HepG2 (cell line): ENCODE measurements at regions not wholly inside any gene's neighbourhood (a gene's known extent, or its start where the extent isn't known, plus 50 kb on each side); places are given as distances from the start of the nearest gene placed in this dataset.
A peak's percentile ranks its signal among the peaks of the same experiment; 100 is the strongest.

Experiments
- ARID2 ChIP-seq: sonication (generic); formaldehyde crosslinking; IDR thresholded peaks from 2 replicates; pipeline ENCODE4 v1.8.1; 2022; ENCODE audit warnings: mild to moderate bottlenecking, missing genetic modification reagents, borderline replicate concordance
- BRCA1 ChIP-seq: sonication (generic); formaldehyde crosslinking; IDR thresholded peaks from 2 replicates; pipeline ENCODE4 v1.4.0; 2020; ENCODE audit warnings: missing genetic modification reagents
- CEBPB ChIP-seq: IDR thresholded peaks from 2 replicates; pipeline ENCODE4 v1.6.1; 2011; ENCODE audit warnings: low read depth, low read length, improper control_type of control experiment, borderline replicate concordance
- CENPT ChIP-seq: sonication (generic); formaldehyde crosslinking; IDR thresholded peaks from 2 replicates; pipeline ENCODE4 v1.8.0; 2022; ENCODE audit warnings: low read depth, mild to moderate bottlenecking, moderate library complexity, missing genetic modification reagents
- CREB1 ChIP-seq, 2 experiments: fragments of 450-650 bp in 1 of 2; IDR thresholded peaks; 2 replicates each; pipeline ENCODE4 v1.6.1; 2016 to 2017; ENCODE audit warnings: control low read depth in 1 of 2, mild to moderate bottlenecking in 1 of 2, missing compliant biosample characterization in 1 of 2, missing genetic modification characterization in 1 of 2
- ELF4 ChIP-seq: sonication (generic); formaldehyde crosslinking; IDR thresholded peaks from 2 replicates; pipeline ENCODE4 v1.5.0; 2020; ENCODE audit warnings: missing genetic modification reagents, mild to moderate bottlenecking, moderate library complexity, borderline replicate concordance
- FOSL2 ChIP-seq: sonication (generic); formaldehyde crosslinking; IDR thresholded peaks from 2 replicates; pipeline ENCODE4 v1.4.0; 2020; ENCODE audit warnings: missing genetic modification reagents
- GTF2F1 ChIP-seq: fragments of 150-350 bp; IDR thresholded peaks from 2 replicates; pipeline ENCODE4 v1.6.1; 2014; ENCODE audit warnings: low read length
- JUN ChIP-seq: sonication (generic); formaldehyde crosslinking; IDR thresholded peaks from 2 replicates; pipeline ENCODE4 v1.4.0; 2020; ENCODE audit warnings: mild to moderate bottlenecking, missing genetic modification reagents
- KDM6A ChIP-seq: IDR thresholded peaks from 2 replicates; pipeline ENCODE4 v1.6.1; 2016; ENCODE audit warnings: low read depth
- MIER3 ChIP-seq: IDR thresholded peaks from 2 replicates; pipeline ENCODE4 v1.6.1; 2016; ENCODE audit warnings: missing compliant biosample characterization, borderline replicate concordance
- MTF2 ChIP-seq: sonication (generic); formaldehyde crosslinking; IDR thresholded peaks from 2 replicates; pipeline ENCODE4 v1.5.0; 2020; ENCODE audit warnings: missing genetic modification reagents, borderline replicate concordance
- MYNN ChIP-seq: sonication (generic); formaldehyde crosslinking; IDR thresholded peaks from 2 replicates; pipeline ENCODE4 v1.4.0; 2020; ENCODE audit warnings: mild to moderate bottlenecking, low read depth, missing genetic modification reagents
- MZF1 ChIP-seq: sonication (generic); formaldehyde crosslinking; IDR thresholded peaks from 2 replicates; pipeline ENCODE4 v1.8.1; 2023; ENCODE audit warnings: mild to moderate bottlenecking, missing genetic modification reagents, borderline replicate concordance
- NFYB ChIP-seq: sonication (generic); formaldehyde crosslinking; IDR thresholded peaks from 2 replicates; pipeline ENCODE4 v1.4.0; 2020; ENCODE audit warnings: missing genetic modification reagents
- NPAS2 ChIP-seq: sonication (generic); formaldehyde crosslinking; IDR thresholded peaks from 2 replicates; pipeline ENCODE4 v1.8.0; 2022; ENCODE audit warnings: mild to moderate bottlenecking, missing genetic modification reagents, borderline replicate concordance
- PCBP2 ChIP-seq: fragments of 200-400 bp; formaldehyde crosslinking; optimal IDR thresholded peaks from 2 replicates; pipeline ENCODE3; 2018; ENCODE audit warnings: low read length, low read depth; ENCODE audit not compliant: poor library complexity, severe bottlenecking
- POLR2AphosphoS2 ChIP-seq: IDR thresholded peaks from 2 replicates; pipeline ENCODE4 v1.6.1; 2011; ENCODE audit warnings: low read depth, low read length, improper control_type of control experiment
- SMAD9 ChIP-seq: sonication (generic); formaldehyde crosslinking; IDR thresholded peaks from 2 replicates; pipeline ENCODE4 v1.5.1; 2020; ENCODE audit warnings: mild to moderate bottlenecking, missing genetic modification reagents
- SMC3 ChIP-seq: IDR thresholded peaks from 2 replicates; pipeline ENCODE4 v1.6.1; 2011; ENCODE audit warnings: low read length, improper control_type of control experiment
- SRY ChIP-seq: sonication (generic); formaldehyde crosslinking; IDR thresholded peaks from 2 replicates; pipeline ENCODE4 v1.8.0; 2022; ENCODE audit warnings: mild to moderate bottlenecking, missing genetic modification reagents
- STAT5B ChIP-seq: sonication (generic); formaldehyde crosslinking; IDR thresholded peaks from 2 replicates; pipeline ENCODE4 v1.4.0; 2020; ENCODE audit warnings: missing genetic modification reagents
- TBP ChIP-seq: sonication (generic); formaldehyde crosslinking; IDR thresholded peaks from 2 replicates; pipeline ENCODE4 v1.5.0; 2020; ENCODE audit warnings: missing genetic modification reagents
- TBX2 ChIP-seq: sonication (generic); formaldehyde crosslinking; IDR thresholded peaks from 2 replicates; pipeline ENCODE4 v1.5.0; 2020; ENCODE audit warnings: missing genetic modification reagents, mild to moderate bottlenecking, borderline replicate concordance
- TCF7L2 ChIP-seq: IDR thresholded peaks from 2 replicates; pipeline ENCODE4 v1.6.1; 2011; ENCODE audit warnings: mild to moderate bottlenecking, low read depth, low read length, moderate library complexity
- ZBTB14 ChIP-seq: sonication (generic); formaldehyde crosslinking; IDR thresholded peaks from 2 replicates; pipeline ENCODE4 v1.4.0; 2020; ENCODE audit warnings: missing genetic modification reagents
- ZBTB3 ChIP-seq: sonication (generic); formaldehyde crosslinking; IDR thresholded peaks from 2 replicates; pipeline ENCODE4 v1.4.0; 2020; ENCODE audit warnings: low read depth, mild to moderate bottlenecking, moderate library complexity, missing genetic modification reagents, borderline replicate concordance
- ZNF207 ChIP-seq: fragments of 450-650 bp; IDR thresholded peaks from 2 replicates; pipeline ENCODE4 v1.6.1; 2016; ENCODE audit warnings: antibody characterized with exemption, borderline replicate concordance
- ZNF484 ChIP-seq: sonication (generic); formaldehyde crosslinking; IDR thresholded peaks from 2 replicates; pipeline ENCODE4 v1.5.1; 2020; ENCODE audit warnings: mild to moderate bottlenecking, low read depth, missing genetic modification reagents, borderline replicate concordance
- ZNF552 ChIP-seq: sonication (generic); formaldehyde crosslinking; IDR thresholded peaks from 2 replicates; pipeline ENCODE4 v1.9.0; 2022; ENCODE audit warnings: missing genetic modification reagents, mild to moderate bottlenecking, borderline replicate concordance
- ZNF563 ChIP-seq: sonication (generic); formaldehyde crosslinking; IDR thresholded peaks from 2 replicates; pipeline ENCODE4 v1.8.0; 2022; ENCODE audit warnings: mild to moderate bottlenecking, moderate library complexity, missing genetic modification reagents
- ZNF577 ChIP-seq: sonication (generic); formaldehyde crosslinking; IDR thresholded peaks from 2 replicates; pipeline ENCODE4 v1.4.0; 2020; ENCODE audit warnings: mild to moderate bottlenecking, low read depth, missing genetic modification reagents, borderline replicate concordance
- ZNF589 ChIP-seq: sonication (generic); formaldehyde crosslinking; conservative IDR thresholded peaks from 2 replicates; pipeline ENCODE4 v1.8.0; 2022; ENCODE audit warnings: mild to moderate bottlenecking, moderate library complexity, missing genetic modification reagents
- ZNF670 ChIP-seq: sonication (generic); formaldehyde crosslinking; IDR thresholded peaks from 2 replicates; pipeline ENCODE4 v1.8.0; 2022; ENCODE audit warnings: mild to moderate bottlenecking, missing genetic modification reagents, borderline replicate concordance
- ZNF672 ChIP-seq: sonication (generic); formaldehyde crosslinking; IDR thresholded peaks from 2 replicates; pipeline ENCODE4 v1.8.1; 2022; ENCODE audit warnings: missing genetic modification reagents
- ZNF883 ChIP-seq: sonication (generic); formaldehyde crosslinking; IDR thresholded peaks from 2 replicates; pipeline ENCODE4 v1.5.1; 2020; ENCODE audit warnings: mild to moderate bottlenecking, missing genetic modification reagents; ENCODE audit errors: not compliant biosample characterization

GRCh38 chr9:117491491-117491890, 76.6 kb upstream of the ASTN2 start (continued):
- TF ChIP-seq ZNF670 (CRISPR knock-in tag) (no peak), MYNN (CRISPR knock-in tag) (no peak), SRY (CRISPR knock-in tag) (no peak), TBX2 (peak; percentile 92), ZBTB14 (no peak), JUN (no peak), ZNF552 (CRISPR knock-in tag) (no peak), CENPT (CRISPR knock-in tag) (no peak), ELF4 (CRISPR knock-in tag) (no peak), KDM6A (peak; percentile 89), ZNF563 (CRISPR knock-in tag) (no peak), ZBTB3 (CRISPR knock-in tag) (no peak), TBP (CRISPR knock-in tag) (no peak), ZNF883 (CRISPR knock-in tag) (no peak), STAT5B (no peak), SMC3 (no peak), MIER3 (CRISPR knock-in tag) (no peak), CEBPB (no peak), ARID2 (CRISPR knock-in tag) (no peak), BRCA1 (no peak; the same call in 1 of the 2 replicates), ZNF589 (no peak), GTF2F1 (no peak), CREB1 (IDR thresholded peaks at IDR 0.05) (no peak), CREB1 (CRISPR knock-in tag; IDR thresholded peaks at IDR 0.05) (0 out of 2 replicates have a peak, but pooled peaks have one; percentile 34), POLR2AphosphoS2 (no peak), FOSL2 (CRISPR knock-in tag) (peak; percentile 66), ZNF207 (no peak), TCF7L2 (no peak), ZNF484 (no peak), SMAD9 (CRISPR knock-in tag) (no peak), ZNF672 (no peak), NFYB (CRISPR knock-in tag) (no peak), PCBP2 (no peak), NPAS2 (CRISPR knock-in tag) (no peak), ZNF577 (CRISPR knock-in tag) (no peak), MZF1 (CRISPR knock-in tag) (no peak), MTF2 (CRISPR knock-in tag) (no peak)
